ENCODE measurements at regions not wholly inside any gene's neighbourhood (a gene's known extent, or its start where the extent isn't known, plus 50 kb on each side); places are given as distances from the start of the nearest gene placed in this dataset.

GRCh38 chrX:112520124-112520523, 159.6 kb downstream of the LHFPL1 start:
- TF ChIP-seq CTCF (IDR thresholded peaks at IDR 0.05) (no peak), POLR2A (IDR thresholded peaks at IDR 0.05) (no peak), EP300 (IDR thresholded peaks at IDR 0.05) (no peak)

Measured in gastroesophageal sphincter (tissue), 3 donors.